Esophagus muscularis mucosa (tissue), 4 donors: ENCODE measurements at regions not wholly inside any gene's neighbourhood (a gene's known extent, or its start where the extent isn't known, plus 50 kb on each side); places are given as distances from the start of the nearest gene placed in this dataset.

Experiments
- DNase-seq: peaks from one replicate; pipeline ENCODE4 v3.0.0-alpha.2; 2017; ENCODE audit errors: extremely low spot score
- H3K27ac ChIP-seq, 4 donors: fragments of 200-600 bp; sonication (generic); replicated peaks in 1 of 4; 1 replicate in 3 of 4; 2 replicates in 1 of 4; pipeline ENCODE4 v1.5.1; 2016 to 2019; ENCODE audit warnings: mild to moderate bottlenecking in 1 of 4
- H3K27me3 ChIP-seq, 4 donors: fragments of 200-600 bp; sonication (generic); one replicate each; pipeline versions ENCODE4 v1.5.1 to v1.6.0; 2016 to 2019
- H3K36me3 ChIP-seq, 4 donors: fragments of 200-600 bp; sonication (generic); one replicate each; pipeline ENCODE4 v1.5.1; 2016 to 2019
- H3K4me1 ChIP-seq, 4 donors: fragments of 200-600 bp; sonication (generic); one replicate each; pipeline ENCODE4 v1.5.1; 2016 to 2019
- H3K4me3 ChIP-seq, 4 donors: fragments of 200-600 bp; sonication (generic); 1 replicate in 2 of 4; 2 replicates in 2 of 4; pipeline ENCODE4 v1.5.1; 2016 to 2019; ENCODE audit warnings: mild to moderate bottlenecking in 4 of 4, moderate library complexity in 1 of 4
- H3K9me3 ChIP-seq, 4 donors: fragments of 200-600 bp; sonication (generic); 1 replicate in 3 of 4; 2 replicates in 1 of 4; pipeline ENCODE4 v1.5.1; 2016 to 2019
- EP300 ChIP-seq: sonication (generic); formaldehyde crosslinking; IDR thresholded peaks from one replicate; pipeline ENCODE4 v1.6.1; 2017; ENCODE audit warnings: antibody characterized with exemption
- POLR2A ChIP-seq: fragments of 450-650 bp; IDR thresholded peaks from one replicate; pipeline ENCODE4 v1.6.1; 2017; ENCODE audit warnings: antibody characterized with exemption, moderate library complexity, mild to moderate bottlenecking, low read depth
- POLR2AphosphoS5 ChIP-seq, 2 donors: sonication (generic); formaldehyde crosslinking; IDR thresholded peaks; one replicate each; pipeline ENCODE4 v1.6.1; 2017; ENCODE audit warnings: antibody characterized with exemption in 2 of 2
- WGBS: methylation state at CpG from one replicate; pipeline ENCODE4 v1.1.5; 2018; 5-methylcytosine and 5-hydroxymethylcytosine counted together
- intact Hi-C: fragments of 100-400 bp; cut with DNase I; formaldehyde crosslinking; loops from one replicate; pipeline ENCODE4 v1.15.1; 2023
- TF ChIP-seq, protein P1 (sequence below), 3 experiments: fragments of 200-600 bp in 2 of 3; fragments of 450-650 bp in 1 of 3; sonication (generic) in 2 of 3; IDR thresholded peaks; one replicate each; pipeline ENCODE4 v1.5.1; 2017 to 2019; ENCODE audit warnings: antibody characterized with exemption in 3 of 3, mild to moderate bottlenecking in 2 of 3, moderate library complexity in 1 of 3

DNA sequence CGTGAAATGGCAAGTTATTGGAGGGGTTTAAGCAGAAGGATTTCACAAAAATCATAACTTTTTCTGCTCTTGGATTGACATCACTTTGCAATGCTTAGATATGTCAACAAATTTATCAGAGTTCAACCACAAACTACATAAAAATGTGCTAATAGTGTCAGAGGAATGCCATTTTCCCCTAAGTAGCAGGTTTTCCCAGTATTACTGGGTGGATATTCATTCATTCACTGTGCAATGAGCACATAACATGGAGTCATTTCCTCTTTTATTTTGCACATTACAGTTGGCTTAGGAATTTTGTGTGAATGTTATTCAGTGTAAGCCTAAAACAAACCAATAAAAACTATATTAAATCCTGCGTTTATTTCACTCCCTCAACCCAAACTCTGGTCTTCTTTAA lies 537.3 kb upstream of the MCTP2 start:
- Histone ChIP-seq H3K4me1 (no peaks in the 10 kb centered on the region), H3K27ac (no peak overlapping the region), H3K27me3 (no peaks in the 10 kb centered on the region), H3K4me3 (no peak overlapping the region), H3K9me3 (peaks cover 0 to 11% (median 3%) of the 10 kb centered on the region in 4 donors), H3K36me3 (no peaks in the 10 kb centered on the region)
- TF ChIP-seq EP300 (no peak), POLR2AphosphoS5 (IDR thresholded peaks at IDR 0.05) (no peak), POLR2A (no peak)
- TF ChIP-seq, protein P1, sequence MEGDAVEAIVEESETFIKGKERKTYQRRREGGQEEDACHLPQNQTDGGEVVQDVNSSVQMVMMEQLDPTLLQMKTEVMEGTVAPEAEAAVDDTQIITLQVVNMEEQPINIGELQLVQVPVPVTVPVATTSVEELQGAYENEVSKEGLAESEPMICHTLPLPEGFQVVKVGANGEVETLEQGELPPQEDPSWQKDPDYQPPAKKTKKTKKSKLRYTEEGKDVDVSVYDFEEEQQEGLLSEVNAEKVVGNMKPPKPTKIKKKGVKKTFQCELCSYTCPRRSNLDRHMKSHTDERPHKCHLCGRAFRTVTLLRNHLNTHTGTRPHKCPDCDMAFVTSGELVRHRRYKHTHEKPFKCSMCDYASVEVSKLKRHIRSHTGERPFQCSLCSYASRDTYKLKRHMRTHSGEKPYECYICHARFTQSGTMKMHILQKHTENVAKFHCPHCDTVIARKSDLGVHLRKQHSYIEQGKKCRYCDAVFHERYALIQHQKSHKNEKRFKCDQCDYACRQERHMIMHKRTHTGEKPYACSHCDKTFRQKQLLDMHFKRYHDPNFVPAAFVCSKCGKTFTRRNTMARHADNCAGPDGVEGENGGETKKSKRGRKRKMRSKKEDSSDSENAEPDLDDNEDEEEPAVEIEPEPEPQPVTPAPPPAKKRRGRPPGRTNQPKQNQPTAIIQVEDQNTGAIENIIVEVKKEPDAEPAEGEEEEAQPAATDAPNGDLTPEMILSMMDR (IDR thresholded peaks at IDR 0.05): no peak
- intact Hi-C loops: no loop called here
- no peak for DNase-seq
- 73% methylated on average over 2 of the region's 2 CpGs for WGBS

DNA sequence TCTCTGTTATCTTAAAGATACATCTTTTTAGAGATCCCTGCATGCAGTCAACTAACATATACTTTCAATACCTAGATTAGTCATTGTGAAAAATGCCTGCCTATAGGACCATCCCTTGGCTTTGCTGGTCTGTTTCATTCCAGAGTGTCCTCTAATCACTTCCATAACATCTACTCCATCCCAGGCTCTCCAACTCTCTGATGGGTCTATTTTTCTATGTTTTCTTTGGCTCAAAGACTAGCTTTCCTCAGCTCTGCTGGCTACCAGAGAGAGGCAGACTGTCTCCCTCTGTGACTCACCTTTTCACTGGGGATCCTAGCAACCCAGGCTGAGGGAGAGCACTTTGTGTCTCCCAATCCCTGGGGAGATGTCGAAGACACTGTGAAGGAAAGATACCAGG lies 547.7 kb upstream of the MCTP2 start:
- Histone ChIP-seq H3K36me3 (no peaks in the 10 kb centered on the region), H3K27me3 (no peaks in the 10 kb centered on the region), H3K4me3 (no peak overlapping the region), H3K27ac (no peak overlapping the region), H3K9me3 (peaks cover 0 to 39% (median 30%) of the 10 kb centered on the region in 4 donors), H3K4me1 (no peaks in the 10 kb centered on the region)
- WGBS: 69% methylated on average over 1 of the region's 1 CpG
- DNase-seq: no peak
- intact Hi-C loops: no loop called here
- TF ChIP-seq POLR2A (no peak), POLR2AphosphoS5 (IDR thresholded peaks at IDR 0.05) (no peak), EP300 (no peak)
- TF ChIP-seq, protein P1 (IDR thresholded peaks at IDR 0.05): no peak

DNA sequence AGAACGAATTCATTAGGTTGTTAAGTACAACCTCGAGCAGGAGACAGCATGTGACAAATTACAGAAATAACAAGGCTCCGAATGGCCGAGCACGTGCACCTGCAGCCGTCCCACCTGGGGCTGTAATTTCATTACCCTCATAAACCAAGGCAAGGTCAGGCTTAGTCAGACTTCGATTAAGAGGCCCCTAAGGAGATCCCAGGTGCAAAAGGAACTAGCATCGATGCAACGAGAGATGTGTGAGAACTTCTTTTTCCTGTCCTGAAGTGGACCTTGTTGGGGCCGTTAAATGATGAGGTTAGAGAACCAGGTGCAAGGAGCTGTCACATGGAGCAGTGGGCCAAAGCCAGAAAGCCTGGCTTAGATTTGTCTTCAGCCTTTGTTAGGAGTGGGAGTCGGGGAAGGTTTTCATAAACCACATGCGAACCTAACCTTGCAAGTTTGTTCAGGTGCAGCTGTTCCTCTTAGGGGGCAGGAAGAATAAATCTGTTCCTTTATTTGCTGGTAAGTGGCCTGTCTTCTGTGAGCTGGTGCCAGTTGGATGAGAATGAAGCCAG lies 559.9 kb upstream of the MCTP2 start:
- DNase-seq: no peak
- TF ChIP-seq POLR2A (no peak), EP300 (no peak), POLR2AphosphoS5 (IDR thresholded peaks at IDR 0.05) (no peak)
- TF ChIP-seq, protein P1 (IDR thresholded peaks at IDR 0.05): no peak
- Histone ChIP-seq H3K4me3 (no peak overlapping the region), H3K36me3 (no peaks in the 10 kb centered on the region), H3K4me1 (no peaks in the 10 kb centered on the region), H3K9me3 (no peaks in the 10 kb centered on the region), H3K27me3 (no peaks in the 10 kb centered on the region), H3K27ac (no peak overlapping the region)
- 89% methylated on average over 11 of the region's 12 CpGs for WGBS
- intact Hi-C loops: no loop called here

DNA sequence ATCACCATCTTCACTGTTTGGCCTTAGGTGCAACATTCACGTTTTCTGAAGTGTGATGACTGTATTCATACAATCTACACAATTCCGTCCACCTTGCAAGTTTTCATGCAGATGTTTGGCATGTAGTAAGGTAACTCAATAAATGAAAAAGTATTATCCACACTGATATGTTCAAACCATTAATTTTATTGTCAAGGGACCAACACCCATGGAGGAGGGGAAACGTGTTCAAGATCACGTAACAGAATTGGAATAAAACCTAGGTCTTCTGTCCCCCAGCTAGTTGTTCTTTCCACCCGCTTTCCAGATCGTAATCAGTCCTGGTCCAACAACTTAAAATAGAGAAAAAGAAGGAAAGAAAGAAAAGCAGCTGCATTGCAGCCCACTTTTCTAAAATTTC lies 560.4 kb upstream of the MCTP2 start:
- no peak for DNase-seq
- no peak overlapping the region for H3K4me3 ChIP-seq
- no peaks in the 10 kb centered on the region for H3K36me3 ChIP-seq
- no peaks in the 10 kb centered on the region for H3K27me3 ChIP-seq
- H3K27ac ChIP-seq: no peak overlapping the region
- no peaks in the 10 kb centered on the region for H3K4me1 ChIP-seq
- 95% methylated on average over 6 of the region's 6 CpGs for WGBS
- H3K9me3 ChIP-seq: no peaks in the 10 kb centered on the region
- intact Hi-C loops: no loop called here
- TF ChIP-seq, protein P1 (IDR thresholded peaks at IDR 0.05): no peak
- TF ChIP-seq POLR2A (no peak), EP300 (no peak), POLR2AphosphoS5 (IDR thresholded peaks at IDR 0.05) (no peak)
